ENCODE measurements at regions not wholly inside any gene's neighbourhood (a gene's known extent, or its start where the extent isn't known, plus 50 kb on each side); places are given as distances from the start of the nearest gene placed in this dataset.

- no peaks in the 10 kb centered on the region for H3K36me3 Mint-ChIP-seq (ENCODE audit: low read depth)
- H3K4me1 Mint-ChIP-seq (ENCODE audit: low read depth): no peaks in the 10 kb centered on the region
- H3K9me3 Mint-ChIP-seq: no peaks in the 10 kb centered on the region
- no peak overlapping the region for H3K27ac Mint-ChIP-seq
- DNase-seq (ENCODE audit: low spot score): no peak
- H3K4me3 Mint-ChIP-seq: no peak overlapping the region
- H3K27me3 Mint-ChIP-seq (ENCODE audit: low read depth): peaks cover 5% of the 10 kb centered on the region
Observed at GRCh38 chr11:111168871-111169270, 76.7 kb upstream of the POU2AF2 start.

- Mint-ChIP-seq H3K4me3 (no peak overlapping the region), H3K27me3 (ENCODE audit: low read depth) (peaks cover 5% of the 10 kb centered on the region), H3K4me1 (ENCODE audit: low read depth) (peaks cover 5% of the 10 kb centered on the region), H3K27ac (no peak overlapping the region), H3K36me3 (ENCODE audit: low read depth) (no peaks in the 10 kb centered on the region), H3K9me3 (no peaks in the 10 kb centered on the region)
- no peak for DNase-seq (ENCODE audit: low spot score)
Observed at GRCh38 chr11:111167666-111168065, 77.9 kb upstream of the POU2AF2 start.

- H3K27me3 Mint-ChIP-seq (ENCODE audit: low read depth): peaks cover 5% of the 10 kb centered on the region
- H3K4me1 Mint-ChIP-seq (ENCODE audit: low read depth): peaks cover 5% of the 10 kb centered on the region
- no peaks in the 10 kb centered on the region for H3K36me3 Mint-ChIP-seq (ENCODE audit: low read depth)
- no peak overlapping the region for H3K4me3 Mint-ChIP-seq
- H3K27ac Mint-ChIP-seq: no peak overlapping the region
- no peaks in the 10 kb centered on the region for H3K9me3 Mint-ChIP-seq
- no peak for DNase-seq (ENCODE audit: low spot score)
Observed at GRCh38 chr11:111166598-111166997, 78.9 kb upstream of the POU2AF2 start.

- DNase-seq (ENCODE audit: low spot score): no peak
- Mint-ChIP-seq H3K4me3 (no peak overlapping the region), H3K27ac (no peak overlapping the region), H3K27me3 (ENCODE audit: low read depth) (peaks cover 8% of the 10 kb centered on the region), H3K4me1 (ENCODE audit: low read depth) (peaks cover 5% of the 10 kb centered on the region), H3K36me3 (ENCODE audit: low read depth) (no peaks in the 10 kb centered on the region), H3K9me3 (no peaks in the 10 kb centered on the region)
Observed at GRCh38 chr11:111162305-111162704, 83.2 kb upstream of the POU2AF2 start.

- H3K4me1 Mint-ChIP-seq (ENCODE audit: low read depth): no peaks in the 10 kb centered on the region
- no peak overlapping the region for H3K27ac Mint-ChIP-seq
- no peaks in the 10 kb centered on the region for H3K36me3 Mint-ChIP-seq (ENCODE audit: low read depth)
- peaks cover 18% of the 10 kb centered on the region for H3K27me3 Mint-ChIP-seq (ENCODE audit: low read depth)
- no peak for DNase-seq (ENCODE audit: low spot score)
- no peaks in the 10 kb centered on the region for H3K9me3 Mint-ChIP-seq
- H3K4me3 Mint-ChIP-seq: no peak overlapping the region
Observed at GRCh38 chr11:111157571-111157970, 88.0 kb upstream of the POU2AF2 start.

- Mint-ChIP-seq H3K36me3 (ENCODE audit: low read depth) (no peaks in the 10 kb centered on the region), H3K27ac (no peak overlapping the region), H3K4me1 (ENCODE audit: low read depth) (no peaks in the 10 kb centered on the region), H3K9me3 (no peaks in the 10 kb centered on the region), H3K4me3 (no peak overlapping the region), H3K27me3 (ENCODE audit: low read depth) (peaks cover 16% of the 10 kb centered on the region)
- DNase-seq (ENCODE audit: low spot score): no peak
Observed at GRCh38 chr11:111155021-111155420, 90.5 kb upstream of the POU2AF2 start.

GRCh38 chr11:111153194-111153593, 92.3 kb upstream of the POU2AF2 start:
- peaks cover 2% of the 10 kb centered on the region for H3K4me1 Mint-ChIP-seq (ENCODE audit: low read depth)
- no peak for DNase-seq (ENCODE audit: low spot score)
- peaks cover 14% of the 10 kb centered on the region for H3K27me3 Mint-ChIP-seq (ENCODE audit: low read depth)
- H3K4me3 Mint-ChIP-seq: no peak overlapping the region
- H3K36me3 Mint-ChIP-seq (ENCODE audit: low read depth): no peaks in the 10 kb centered on the region
- no peaks in the 10 kb centered on the region for H3K9me3 Mint-ChIP-seq
- no peak overlapping the region for H3K27ac Mint-ChIP-seq

GRCh38 chr11:111148953-111149352, 96.6 kb upstream of the POU2AF2 start:
- no peak for DNase-seq (ENCODE audit: low spot score)
- Mint-ChIP-seq H3K27me3 (ENCODE audit: low read depth) (peaks cover 15% of the 10 kb centered on the region), H3K36me3 (ENCODE audit: low read depth) (no peaks in the 10 kb centered on the region), H3K9me3 (no peaks in the 10 kb centered on the region), H3K4me1 (ENCODE audit: low read depth) (peaks cover 2% of the 10 kb centered on the region), H3K4me3 (no peak overlapping the region), H3K27ac (no peak overlapping the region)

GRCh38 chr11:111148121-111148520, 97.4 kb upstream of the POU2AF2 start:
- peaks cover 13% of the 10 kb centered on the region for H3K27me3 Mint-ChIP-seq (ENCODE audit: low read depth)
- no peak overlapping the region for H3K4me3 Mint-ChIP-seq
- no peaks in the 10 kb centered on the region for H3K9me3 Mint-ChIP-seq

GRCh38 chr11:111137846-111138245, 107.7 kb upstream of the POU2AF2 start:
- Mint-ChIP-seq H3K27me3 (ENCODE audit: low read depth) (peaks cover 6% of the 10 kb centered on the region), H3K4me1 (ENCODE audit: low read depth) (no peaks in the 10 kb centered on the region), H3K27ac (no peak overlapping the region), H3K4me3 (no peak overlapping the region), H3K9me3 (no peaks in the 10 kb centered on the region), H3K36me3 (ENCODE audit: low read depth) (no peaks in the 10 kb centered on the region)
- no peak for DNase-seq (ENCODE audit: low spot score)

More at GRCh38 chr11:111148121-111148520, 97.4 kb upstream of the POU2AF2 start:
- Mint-ChIP-seq H3K4me1 (ENCODE audit: low read depth) (peaks cover 2% of the 10 kb centered on the region), H3K27ac (no peak overlapping the region), H3K36me3 (ENCODE audit: low read depth) (no peaks in the 10 kb centered on the region)
- no peak for DNase-seq (ENCODE audit: low spot score)

- no peaks in the 10 kb centered on the region for H3K9me3 Mint-ChIP-seq
- no peak overlapping the region for H3K27ac Mint-ChIP-seq
- H3K36me3 Mint-ChIP-seq (ENCODE audit: low read depth): no peaks in the 10 kb centered on the region
- peaks cover 2% of the 10 kb centered on the region for H3K27me3 Mint-ChIP-seq (ENCODE audit: low read depth)
- no peak for DNase-seq (ENCODE audit: low spot score)
- H3K4me1 Mint-ChIP-seq (ENCODE audit: low read depth): no peaks in the 10 kb centered on the region
- H3K4me3 Mint-ChIP-seq: no peak overlapping the region
Observed at GRCh38 chr11:111135778-111136570, 109.6 kb upstream of the POU2AF2 start.

GRCh38 chr11:111135101-111135500, 110.4 kb upstream of the POU2AF2 start:
- DNase-seq (ENCODE audit: low spot score): no peak
- Mint-ChIP-seq H3K9me3 (no peaks in the 10 kb centered on the region), H3K27me3 (ENCODE audit: low read depth) (no peaks in the 10 kb centered on the region), H3K4me3 (no peak overlapping the region), H3K36me3 (ENCODE audit: low read depth) (no peaks in the 10 kb centered on the region), H3K27ac (no peak overlapping the region), H3K4me1 (ENCODE audit: low read depth) (no peaks in the 10 kb centered on the region)

GRCh38 chr11:111128076-111128870, 117.3 kb upstream of the POU2AF2 start:
- DNase-seq (ENCODE audit: low spot score): no peak
- no peaks in the 10 kb centered on the region for H3K36me3 Mint-ChIP-seq (ENCODE audit: low read depth)
- H3K27me3 Mint-ChIP-seq (ENCODE audit: low read depth): no peaks in the 10 kb centered on the region
- H3K9me3 Mint-ChIP-seq: no peaks in the 10 kb centered on the region
- no peak overlapping the region for H3K27ac Mint-ChIP-seq
- H3K4me3 Mint-ChIP-seq: no peak overlapping the region
- no peaks in the 10 kb centered on the region for H3K4me1 Mint-ChIP-seq (ENCODE audit: low read depth)

- Mint-ChIP-seq H3K27ac (no peak overlapping the region), H3K36me3 (ENCODE audit: low read depth) (no peaks in the 10 kb centered on the region), H3K9me3 (no peaks in the 10 kb centered on the region), H3K4me1 (ENCODE audit: low read depth) (no peaks in the 10 kb centered on the region), H3K27me3 (ENCODE audit: low read depth) (no peaks in the 10 kb centered on the region), H3K4me3 (no peak overlapping the region)
- DNase-seq (ENCODE audit: low spot score): no peak
Observed at GRCh38 chr11:111124724-111125123, 120.8 kb upstream of the POU2AF2 start.

Measured in T-helper 2 cell treated with Interferon-gamma antibody and Interleukin-4, amounts not matched to agents 5 μg/mL and 100 μg/mL, for 36 hours (primary cell).